Ectodermal cell (in vitro differentiated cells): ENCODE measurements at regions not wholly inside any gene's neighbourhood (a gene's known extent, or its start where the extent isn't known, plus 50 kb on each side); places are given as distances from the start of the nearest gene placed in this dataset.

Source experiments
- H3K27ac ChIP-seq: 2 replicates; pipeline ENCODE4 v1.7.0; 2013; ENCODE audit warnings: mild to moderate bottlenecking, low read depth, low read length; ENCODE audit not compliant: insufficient read depth, poor library complexity, severe bottlenecking
- H3K27me3 ChIP-seq: 2 replicates; pipeline ENCODE4 v1.7.0; 2013; ENCODE audit warnings: mild to moderate bottlenecking, low read length; ENCODE audit not compliant: insufficient read depth, control insufficient read depth, poor library complexity, severe bottlenecking
- H3K36me3 ChIP-seq: one replicate; pipeline ENCODE4 v1.7.0; 2013; ENCODE audit warnings: low read length; ENCODE audit not compliant: control insufficient read depth, insufficient read depth
- H3K4me1 ChIP-seq: one replicate; pipeline ENCODE4 v1.7.0; 2013; ENCODE audit warnings: low read length; ENCODE audit not compliant: control insufficient read depth, insufficient read depth
- H3K4me3 ChIP-seq: 2 replicates; pipeline ENCODE4 v1.7.0; 2013; ENCODE audit warnings: low read depth, low read length, control low read depth; ENCODE audit not compliant: insufficient read depth
- H3K9me3 ChIP-seq: 2 replicates; pipeline ENCODE4 v1.7.0; 2013; ENCODE audit warnings: mild to moderate bottlenecking, low read length, moderate library complexity; ENCODE audit not compliant: control insufficient read depth
- WGBS, 2 experiments: methylation state at CpG; one replicate each; pipeline ENCODE4 v1.1.7; 2013; ENCODE audit warnings: missing lambda C conversion rate in 2 of 2; 5-methylcytosine and 5-hydroxymethylcytosine counted together

GRCh38 chr11:87851234-87851633 lies 324.0 kb downstream of the RAB38 start:
- no peaks in the 10 kb centered on the region for H3K36me3 ChIP-seq
- no peak overlapping the region for H3K27ac ChIP-seq
- H3K4me3 ChIP-seq, result no peak overlapping the region
- H3K27me3 ChIP-seq, result no peaks in the 10 kb centered on the region
- no peaks in the 10 kb centered on the region for H3K4me1 ChIP-seq
- 94 to 100% methylated on average over 1 to 2 of the region's 2 CpGs for WGBS, 2 experiments
- no peaks in the 10 kb centered on the region for H3K9me3 ChIP-seq

DNA sequence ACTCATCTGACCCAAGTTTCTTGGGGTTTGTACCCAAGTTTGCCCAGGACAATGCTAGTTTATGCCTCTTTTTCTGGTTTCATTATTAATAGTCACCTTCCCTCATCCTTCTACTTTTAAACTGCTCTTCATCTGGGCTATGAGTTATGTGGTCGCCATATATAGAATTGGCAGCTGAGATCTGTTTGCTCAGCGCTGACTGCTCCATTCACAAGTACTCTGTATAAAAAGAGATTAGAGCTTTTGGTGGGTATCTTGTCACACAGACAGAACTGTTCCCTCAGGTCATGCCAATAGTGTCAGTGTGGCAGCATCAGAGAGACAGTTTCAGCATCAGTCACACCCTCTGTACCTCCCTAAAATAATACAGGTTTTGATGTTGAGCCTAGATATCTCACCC lies 326.0 kb downstream of the RAB38 start:
- H3K4me1 ChIP-seq, result no peaks in the 10 kb centered on the region
- WGBS, 2 experiments, result 82 to 100% methylated on average over 2 of the region's 2 CpGs
- H3K36me3 ChIP-seq, result no peaks in the 10 kb centered on the region
- no peak overlapping the region for H3K4me3 ChIP-seq
- no peak overlapping the region for H3K27ac ChIP-seq
- no peaks in the 10 kb centered on the region for H3K27me3 ChIP-seq
- H3K9me3 ChIP-seq, result no peaks in the 10 kb centered on the region

DNA sequence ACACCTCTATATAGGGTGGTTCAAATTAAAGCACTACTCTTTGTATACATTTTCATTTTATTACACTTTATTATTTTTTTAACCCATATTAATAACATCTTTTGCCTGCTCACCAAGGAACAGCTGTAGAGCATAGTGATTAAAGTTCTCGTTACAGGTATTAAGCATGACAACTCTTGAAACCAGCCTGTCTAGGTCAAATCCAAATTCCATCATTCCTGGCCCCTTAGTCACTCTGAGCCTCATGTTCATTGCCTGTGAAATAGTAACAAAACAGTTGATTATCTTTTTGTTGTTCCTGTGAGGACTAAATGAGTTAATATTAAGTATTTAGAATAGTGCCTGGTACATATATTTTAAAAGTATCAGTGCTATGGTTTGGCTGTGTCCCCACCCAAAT lies 334.5 kb downstream of the RAB38 start:
- Histone ChIP-seq H3K4me3 (no peak overlapping the region), H3K9me3 (no peaks in the 10 kb centered on the region), H3K27ac (no peak overlapping the region), H3K4me1 (peaks cover 3% of the 10 kb centered on the region), H3K27me3 (no peaks in the 10 kb centered on the region), H3K36me3 (no peaks in the 10 kb centered on the region)
- 94 to 100% methylated on average over 1 of the region's 1 CpG for WGBS, 2 experiments

DNA sequence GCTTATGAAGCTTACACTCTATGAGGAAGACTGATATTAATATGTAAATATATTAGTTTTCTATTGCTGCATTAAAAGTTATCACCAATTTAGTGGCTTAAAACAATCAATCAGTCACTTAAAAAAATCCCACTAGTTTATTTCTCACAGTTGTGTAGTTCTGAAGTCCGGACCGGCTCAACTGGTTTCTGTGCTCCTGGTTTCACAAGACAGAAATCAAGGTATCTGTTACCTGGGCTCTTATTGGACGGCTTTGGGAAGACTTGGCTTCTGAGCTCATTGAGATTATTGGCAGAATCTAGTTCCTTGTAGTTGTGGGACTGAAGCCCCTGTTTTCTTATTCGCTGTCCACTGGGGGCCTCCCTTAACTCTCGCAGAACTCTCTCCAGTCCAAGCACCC lies 343.0 kb downstream of the RAB38 start:
- 94 to 95% methylated on average over 5 of the region's 5 CpGs for WGBS, 2 experiments
- Histone ChIP-seq H3K36me3 (no peaks in the 10 kb centered on the region), H3K27me3 (no peaks in the 10 kb centered on the region), H3K4me1 (no peaks in the 10 kb centered on the region), H3K9me3 (no peaks in the 10 kb centered on the region), H3K27ac (no peak overlapping the region), H3K4me3 (no peak overlapping the region)

DNA sequence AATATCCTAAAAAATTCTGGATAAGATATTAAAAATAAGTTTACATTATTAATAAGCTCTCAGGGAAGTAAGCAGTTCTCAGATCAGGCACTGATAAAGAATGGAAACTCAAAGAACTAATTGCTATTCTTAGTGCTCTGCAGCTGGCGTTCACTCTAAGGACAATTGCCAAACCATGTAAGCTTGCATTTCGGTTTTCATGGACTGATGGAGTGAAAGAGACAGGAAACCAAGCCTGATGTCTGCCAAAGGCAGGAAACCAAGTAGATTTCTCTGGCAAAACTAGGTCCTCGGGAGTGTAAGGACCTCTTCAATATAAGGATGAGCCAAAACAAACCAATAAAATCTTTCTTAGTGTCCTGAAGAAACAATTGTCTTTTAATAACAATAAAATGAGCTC lies 355.2 kb downstream of the RAB38 start:
- Histone ChIP-seq H3K9me3 (no peaks in the 10 kb centered on the region), H3K27me3 (no peaks in the 10 kb centered on the region), H3K27ac (no peak overlapping the region), H3K36me3 (no peaks in the 10 kb centered on the region), H3K4me3 (no peak overlapping the region), H3K4me1 (no peaks in the 10 kb centered on the region)
- 81 to 93% methylated on average over 3 of the region's 3 CpGs for WGBS, 2 experiments

DNA sequence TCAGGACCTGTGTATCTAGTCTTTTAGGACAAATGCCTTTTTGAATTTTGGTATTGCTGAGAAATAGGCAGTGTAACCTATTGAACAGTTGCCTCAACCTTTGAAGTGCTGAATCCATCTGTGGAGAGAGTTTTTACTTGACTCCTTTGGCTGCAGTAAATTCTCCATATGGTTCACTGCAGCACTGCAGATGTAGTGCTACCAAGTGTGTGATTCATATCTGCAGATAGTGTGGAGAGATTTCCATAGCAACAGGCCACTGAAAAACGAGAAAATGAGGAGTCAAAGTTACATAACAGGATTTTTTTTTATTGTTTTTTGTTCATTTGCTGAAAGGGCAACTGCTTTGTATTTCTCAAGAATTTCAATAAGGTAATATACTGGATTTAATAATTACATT lies 356.1 kb downstream of the RAB38 start:
- Histone ChIP-seq H3K36me3 (no peaks in the 10 kb centered on the region), H3K4me1 (no peaks in the 10 kb centered on the region), H3K27me3 (no peaks in the 10 kb centered on the region), H3K9me3 (no peaks in the 10 kb centered on the region), H3K4me3 (no peak overlapping the region), H3K27ac (no peak overlapping the region)
- WGBS, 2 experiments, result 77 to 79% methylated on average over 1 of the region's 1 CpG

DNA sequence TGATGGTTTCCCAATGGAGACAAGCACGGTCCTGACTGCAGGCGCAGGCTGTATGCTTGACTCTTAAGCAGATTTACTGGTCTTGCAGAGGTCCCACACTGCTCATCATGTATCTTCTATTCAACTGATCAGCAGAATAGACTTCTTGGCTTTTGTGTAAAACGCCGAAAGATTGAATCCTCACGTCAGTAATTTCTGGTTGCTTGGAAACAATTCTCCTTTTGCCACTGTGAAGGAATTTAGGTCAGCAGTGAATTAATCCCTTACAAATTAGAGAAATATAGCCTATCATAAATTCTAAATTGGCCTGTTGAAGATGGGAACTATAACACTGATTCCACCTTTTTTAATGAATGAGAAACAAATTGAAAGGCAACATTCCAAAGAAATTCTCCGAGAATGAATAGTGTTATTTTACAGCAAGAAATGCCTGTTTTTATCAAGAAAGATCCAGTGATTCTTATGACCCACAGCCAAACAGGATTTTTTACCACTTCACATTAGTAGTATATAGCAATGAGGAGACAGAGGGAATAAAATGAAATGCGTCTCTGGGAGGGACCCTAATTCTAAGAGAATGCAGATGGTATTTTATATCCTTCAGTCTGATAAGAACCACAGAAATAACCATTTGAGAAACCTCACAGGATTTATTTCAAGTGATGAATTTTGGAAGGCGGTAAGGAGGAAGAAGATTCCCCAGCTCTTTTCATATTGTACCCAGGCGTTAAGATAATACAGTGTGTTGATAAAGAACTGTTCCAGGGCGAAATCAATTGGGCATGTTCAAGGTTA lies 362.5 kb downstream of the RAB38 start:
- 80 to 86% methylated on average over 9 of the region's 10 CpGs for WGBS, 2 experiments
- Histone ChIP-seq H3K27me3 (no peaks in the 10 kb centered on the region), H3K9me3 (no peaks in the 10 kb centered on the region), H3K4me3 (no peak overlapping the region), H3K4me1 (no peaks in the 10 kb centered on the region), H3K36me3 (no peaks in the 10 kb centered on the region), H3K27ac (no peak overlapping the region)

DNA sequence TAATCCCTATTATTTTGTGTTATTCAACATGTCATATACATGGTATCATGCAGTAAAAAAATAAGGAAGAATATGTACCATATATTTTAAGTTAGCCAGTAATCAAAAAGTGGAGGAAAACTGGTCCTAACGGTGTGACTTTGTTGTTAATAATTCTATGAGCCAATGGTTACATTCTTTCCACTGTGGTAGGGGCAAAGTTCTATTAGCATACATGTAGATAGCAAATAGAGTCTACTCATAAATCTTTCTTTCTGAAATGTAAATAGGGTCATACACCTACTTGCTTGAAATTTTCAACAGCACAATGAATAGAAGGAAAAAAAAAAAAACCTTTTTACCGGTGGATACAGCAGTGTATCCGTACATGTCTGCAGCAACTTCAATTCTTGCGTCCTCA lies 364.8 kb downstream of the RAB38 start:
- Histone ChIP-seq H3K4me3 (no peak overlapping the region), H3K4me1 (no peaks in the 10 kb centered on the region), H3K27ac (no peak overlapping the region), H3K27me3 (no peaks in the 10 kb centered on the region), H3K9me3 (no peaks in the 10 kb centered on the region), H3K36me3 (no peaks in the 10 kb centered on the region)
- WGBS, 2 experiments, result 97 to 99% methylated on average over 3 to 4 of the region's 4 CpGs

GRCh38 chr11:87809256-87809655 lies 366.0 kb downstream of the RAB38 start:
- Histone ChIP-seq H3K27ac (no peak overlapping the region), H3K4me3 (no peak overlapping the region), H3K36me3 (no peaks in the 10 kb centered on the region), H3K9me3 (no peaks in the 10 kb centered on the region), H3K27me3 (no peaks in the 10 kb centered on the region), H3K4me1 (no peaks in the 10 kb centered on the region)
- 90 to 96% methylated on average over 2 of the region's 2 CpGs for WGBS, 2 experiments

DNA sequence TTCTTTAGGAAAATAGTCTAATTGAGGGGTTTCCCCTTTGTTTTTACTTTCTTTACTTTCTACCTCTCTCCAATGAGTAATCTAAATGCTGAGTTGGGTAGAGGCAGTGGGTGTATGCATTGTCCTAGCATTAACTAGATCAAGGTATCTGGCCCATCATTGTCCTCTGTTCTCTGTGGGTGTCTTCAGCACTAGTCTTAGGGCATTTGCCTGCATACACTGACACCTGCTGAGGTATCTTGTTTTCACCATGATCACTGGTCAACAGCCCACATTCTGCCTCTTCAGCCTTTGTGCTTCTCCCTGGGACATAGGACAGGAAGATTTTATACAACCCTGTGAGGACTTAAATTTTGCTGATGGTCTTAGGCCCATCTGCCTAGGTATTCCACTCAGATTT lies 371.1 kb downstream of the RAB38 start:
- Histone ChIP-seq H3K9me3 (no peaks in the 10 kb centered on the region), H3K36me3 (no peaks in the 10 kb centered on the region), H3K27me3 (no peaks in the 10 kb centered on the region), H3K4me3 (no peak overlapping the region), H3K4me1 (no peaks in the 10 kb centered on the region), H3K27ac (no peak overlapping the region)

DNA sequence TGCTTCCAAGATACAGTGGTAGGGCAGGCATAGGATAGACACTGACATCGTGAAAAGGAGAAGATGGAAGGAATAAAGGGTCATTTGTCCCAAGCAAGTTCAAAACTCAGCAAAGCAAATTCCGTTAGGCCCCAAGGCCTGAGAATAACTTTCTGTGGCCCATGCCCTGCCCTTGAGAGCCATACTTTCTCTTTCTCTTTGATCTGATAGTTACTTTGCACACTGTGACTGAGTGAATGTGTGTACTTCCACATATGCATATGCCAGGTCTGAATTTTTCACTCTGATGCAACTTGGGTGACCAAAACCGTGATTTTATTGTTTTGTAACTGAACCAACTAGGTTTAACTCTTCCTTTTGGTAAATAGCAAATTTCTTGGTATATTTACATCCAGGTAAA lies 371.5 kb downstream of the RAB38 start:
- Histone ChIP-seq H3K4me3 (no peak overlapping the region), H3K9me3 (no peaks in the 10 kb centered on the region), H3K4me1 (no peaks in the 10 kb centered on the region), H3K27ac (no peak overlapping the region), H3K36me3 (no peaks in the 10 kb centered on the region), H3K27me3 (no peaks in the 10 kb centered on the region)
- WGBS, 2 experiments, result 85 to 89% methylated on average over 3 of the region's 3 CpGs
